GM12875 (cell line): ENCODE measurements at regions not wholly inside any gene's neighbourhood (a gene's known extent, or its start where the extent isn't known, plus 50 kb on each side); places are given as distances from the start of the nearest gene placed in this dataset.
"Not testable (repeated sequence)": the region's sequence is repeated elsewhere in the genome, so short reads cannot be mapped to it uniquely, and the experiment has no call there.

Source experiments
- H3K4me3 ChIP-seq: one replicate; pipeline ENCODE4 v1.5.1; 2011; ENCODE audit warnings: low read depth, low read length, control low read depth
- CTCF ChIP-seq: IDR thresholded peaks from 2 replicates; pipeline ENCODE4 v1.5.1; 2011; ENCODE audit warnings: low read depth, mild to moderate bottlenecking, control low read depth, inconsistent platforms, low read length, moderate library complexity, borderline replicate concordance; ENCODE audit not compliant: insufficient read depth

GRCh38 chr5:4022056-4022670 is 426.5 kb downstream of the IRX1 start:
- no peak for TF ChIP-seq CTCF
- H3K4me3 ChIP-seq: no peak overlapping the region

- H3K4me3 ChIP-seq: no peak overlapping the region
- no peak for TF ChIP-seq CTCF
Observed at GRCh38 chr5:4023091-4023752, 427.6 kb downstream of the IRX1 start.

GRCh38 chr5:4023753-4024335 is 428.2 kb downstream of the IRX1 start:
- no peak overlapping the region for H3K4me3 ChIP-seq
- no peak for TF ChIP-seq CTCF

GRCh38 chr5:4027088-4027734 is 431.6 kb downstream of the IRX1 start:
- TF ChIP-seq CTCF: no peak
- H3K4me3 ChIP-seq: no peak overlapping the region

GRCh38 chr5:4028384-4028783 is 432.8 kb downstream of the IRX1 start:
- no peak overlapping the region for H3K4me3 ChIP-seq
- TF ChIP-seq CTCF: no peak

GRCh38 chr5:4033546-4033945 is 437.9 kb downstream of the IRX1 start:
- H3K4me3 ChIP-seq: not testable (repeated sequence)

GRCh38 chr5:4036861-4037260 is 441.2 kb downstream of the IRX1 start:
- H3K4me3 ChIP-seq: no peak overlapping the region
- TF ChIP-seq CTCF: no peak
